ENCODE measurements at regions not wholly inside any gene's neighbourhood (a gene's known extent, or its start where the extent isn't known, plus 50 kb on each side); places are given as distances from the start of the nearest gene placed in this dataset.
A peak's percentile ranks its signal among the peaks of the same experiment; 100 is the strongest.

- peak overlapping the region; percentile 71 for H3K4me3 ChIP-seq (ENCODE audit: low read length)
- no peaks in the 10 kb centered on the region for H3K9me2 ChIP-seq (replicated peaks; ENCODE audit: control insufficient read depth, low read length)
- H3K4me1 ChIP-seq (ENCODE audit: control insufficient read depth, low read length), result peaks cover 25% of the 10 kb centered on the region
- peaks cover 24% of the 10 kb centered on the region; the same call in 1 of the 2 replicates for H4K20me1 ChIP-seq (ENCODE audit: control insufficient read depth, insufficient read depth, low read depth, low read length)
- H3K27ac ChIP-seq (ENCODE audit: low read depth, low read length), result no peak overlapping the region
- H3F3A ChIP-seq (ENCODE audit: control insufficient read depth, insufficient read depth), result no peaks in the 10 kb centered on the region; the same call in 1 of the 2 replicates
- no peaks in the 10 kb centered on the region for H3K9me3 ChIP-seq (ENCODE audit: control insufficient read depth, insufficient read depth, low read length)
- H3K79me2 ChIP-seq (ENCODE audit: control insufficient read depth, low read length), result peaks cover 2% of the 10 kb centered on the region; the same call in 1 of the 2 replicates
- H3K36me3 ChIP-seq (ENCODE audit: control insufficient read depth, low read length), result no peaks in the 10 kb centered on the region
- H3K27me3 ChIP-seq (ENCODE audit: control insufficient read depth, low read length), result peaks cover 24% of the 10 kb centered on the region
- H3K4me2 ChIP-seq (ENCODE audit: low read length), result peak overlapping the region; percentile 54
- no peak for TF ChIP-seq CTCF (IDR thresholded peaks at IDR 0.05; ENCODE audit: low read depth, low read length, poor library complexity, severe bottlenecking)
- TF ChIP-seq EZH2phosphoT487 (IDR thresholded peaks at IDR 0.05; ENCODE audit: borderline replicate concordance, low read length), result no peak
Observed at GRCh38 chr17:77372444-77373298, 231.9 kb downstream of the SEC14L1 start.

GRCh38 chr17:77373299-77374169 is 232.8 kb downstream of the SEC14L1 start:
- Histone ChIP-seq H3K4me2 (ENCODE audit: low read length) (peak overlapping the region; percentile 54), H3K4me3 (ENCODE audit: low read length) (peak overlapping the region; percentile 71)

More at GRCh38 chr17:77373299-77374169, 232.8 kb downstream of the SEC14L1 start:
- TF ChIP-seq EZH2phosphoT487 (IDR thresholded peaks at IDR 0.05; ENCODE audit: borderline replicate concordance, low read length) (peak; percentile 37; the same call in 1 of the 2 replicates), CTCF (IDR thresholded peaks at IDR 0.05; ENCODE audit: low read depth, low read length, poor library complexity, severe bottlenecking) (no peak)
- Histone ChIP-seq H3K27ac (ENCODE audit: low read depth, low read length) (no peak overlapping the region), H3K27me3 (ENCODE audit: control insufficient read depth, low read length) (peaks cover 24% of the 10 kb centered on the region), H3K9me2 (replicated peaks; ENCODE audit: control insufficient read depth, low read length) (no peaks in the 10 kb centered on the region), H3K4me1 (ENCODE audit: control insufficient read depth, low read length) (peaks cover 25% of the 10 kb centered on the region), H3K79me2 (ENCODE audit: control insufficient read depth, low read length) (peaks cover 2% of the 10 kb centered on the region; the same call in 1 of the 2 replicates), H4K20me1 (ENCODE audit: control insufficient read depth, insufficient read depth, low read depth, low read length) (peaks cover 24% of the 10 kb centered on the region; the same call in 1 of the 2 replicates), H3K36me3 (ENCODE audit: control insufficient read depth, low read length) (no peaks in the 10 kb centered on the region), H3K9me3 (ENCODE audit: control insufficient read depth, insufficient read depth, low read length) (no peaks in the 10 kb centered on the region), H3F3A (ENCODE audit: control insufficient read depth, insufficient read depth) (no peaks in the 10 kb centered on the region; the same call in 1 of the 2 replicates)
